Choroid plexus epithelial cell (primary cell): ENCODE measurements at regions not wholly inside any gene's neighbourhood (a gene's known extent, or its start where the extent isn't known, plus 50 kb on each side); places are given as distances from the start of the nearest gene placed in this dataset.

Source experiments
- DNase-seq: peaks from one replicate; pipeline ENCODE4 v3.0.0-alpha.2; 2010; ENCODE audit warnings: low read depth
- H3K4me3 ChIP-seq: 2 replicates; pipeline ENCODE4 v1.5.1; 2011; ENCODE audit warnings: low read depth, mild to moderate bottlenecking, control low read depth, low read length, moderate library complexity
- CTCF ChIP-seq: conservative IDR thresholded peaks from 2 replicates; pipeline ENCODE4 v1.5.1; 2011; ENCODE audit warnings: low read depth, mild to moderate bottlenecking, control low read depth, inconsistent platforms, low read length, moderate library complexity

GRCh38 chrX:124680287-124680686 is 333.9 kb downstream of the SH2D1A start:
- DNase-seq, result no peak
- no peak for TF ChIP-seq CTCF
- H3K4me3 ChIP-seq, result no peak overlapping the region

GRCh38 chrX:124690495-124690894 is 344.1 kb downstream of the SH2D1A start:
- no peak overlapping the region for H3K4me3 ChIP-seq
- no peak for TF ChIP-seq CTCF
- no peak for DNase-seq

GRCh38 chrX:124699876-124700275 is 353.5 kb downstream of the SH2D1A start:
- TF ChIP-seq CTCF, result no peak
- no peak overlapping the region for H3K4me3 ChIP-seq
- DNase-seq, result no peak

- H3K4me3 ChIP-seq, result no peak overlapping the region
- DNase-seq, result no peak
- no peak for TF ChIP-seq CTCF
Observed at GRCh38 chrX:124717537-124717936, 371.2 kb downstream of the SH2D1A start.

GRCh38 chrX:124719060-124719459 is 372.7 kb downstream of the SH2D1A start:
- TF ChIP-seq CTCF, result no peak
- no peak overlapping the region for H3K4me3 ChIP-seq
- no peak for DNase-seq

- DNase-seq, result no peak
- no peak overlapping the region for H3K4me3 ChIP-seq
- TF ChIP-seq CTCF, result no peak
Observed at GRCh38 chrX:124720532-124720931, 374.2 kb downstream of the SH2D1A start.

- no peak overlapping the region for H3K4me3 ChIP-seq
- DNase-seq, result no peak
- no peak for TF ChIP-seq CTCF
Observed at GRCh38 chrX:124725502-124725901, 379.1 kb downstream of the SH2D1A start.
